ENCODE measurements at regions not wholly inside any gene's neighbourhood (a gene's known extent, or its start where the extent isn't known, plus 50 kb on each side); places are given as distances from the start of the nearest gene placed in this dataset.

DNA sequence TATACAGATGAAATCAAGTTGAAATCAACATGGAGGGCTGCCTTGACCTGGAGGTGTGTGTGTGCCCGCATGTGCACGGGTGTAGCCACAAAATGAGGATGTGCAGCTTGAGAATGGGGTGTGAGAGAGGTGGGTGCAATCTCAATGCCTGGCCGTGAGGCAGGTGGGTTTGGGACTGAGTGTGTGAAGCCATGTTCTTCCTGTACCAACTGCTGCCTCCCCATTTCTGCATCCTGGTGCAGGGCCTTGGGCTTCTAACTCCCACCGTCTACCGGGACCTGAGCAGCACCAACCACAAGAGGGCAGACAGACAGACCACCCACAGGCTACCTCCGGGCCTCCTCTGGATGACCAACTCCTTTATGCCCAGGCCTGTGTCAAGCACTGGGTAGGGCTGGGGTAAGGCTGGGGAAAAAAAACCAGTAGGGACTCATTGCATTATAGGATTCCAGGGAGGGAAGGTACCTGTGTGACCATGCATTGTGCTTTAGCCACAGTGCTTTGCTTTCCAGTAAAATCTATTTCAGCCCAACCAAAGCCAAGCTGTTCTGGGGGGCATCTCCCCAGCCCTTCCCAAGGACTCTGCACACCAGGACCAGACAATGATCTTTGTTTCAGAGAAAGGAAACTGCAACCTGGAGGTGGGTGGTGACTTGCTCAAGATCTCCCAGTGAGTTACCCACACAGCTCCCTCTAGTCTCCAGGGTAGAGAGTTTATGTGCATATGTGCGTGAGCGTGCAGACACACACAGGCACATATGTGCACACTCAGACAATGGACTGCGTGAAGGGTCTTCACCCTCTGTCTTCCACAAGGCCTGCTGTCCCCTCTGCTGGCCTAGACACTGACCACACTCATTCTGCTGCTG, 162.2 kb upstream of the TLE3 start:
- peak; percentile 76 for ATAC-seq
- peak; percentile 10 to 45 (median 36) for DNase-seq (ENCODE audit: extremely low read depth in 1 of 4, low spot score in 3 of 4)
- H3K9me1 ChIP-seq (ENCODE audit: control insufficient read depth, insufficient read depth, low read length) = no peaks in the 10 kb centered on the region
- WGBS (ENCODE audit: insufficient coverage, low coverage, missing lambda C conversion rate) = 11% methylated on average over 9 of the region's 9 CpGs
- in situ Hi-C loops (cut with MboI) = no loop called here
- POLR2A ChIA-PET = interaction anchor here (2.0 kb wide), 1 partner anchor 8 kb away, joined by 6 read pairs; no protein-coding TSS in a partner anchor
- H3K79me2 ChIP-seq (ENCODE audit: control insufficient read depth, insufficient read depth, low read length) = no peaks in the 10 kb centered on the region
- CTCF ChIA-PET (ENCODE audit: low intra/inter-chr PET ratio) = no interaction called here
- BruUV-seq (replicated peaks) = no TSS peak
- peaks cover 6% of the 10 kb centered on the region; the same call in 1 of the 2 replicates for H4K20me1 ChIP-seq (replicated peaks; ENCODE audit: control insufficient read depth, insufficient read depth, low read length)
- H3K36me3 ChIP-seq (ENCODE audit: control insufficient read depth, insufficient read depth, low read length) = no peaks in the 10 kb centered on the region
- FAIRE-seq = no peak
- no peak overlapping the region for H2AFZ ChIP-seq (ENCODE audit: low read depth, low read length)
- peaks cover 5 to 8% of the 10 kb centered on the region in 2 experiments; a peak in 3 of 5 replicates for H3K4me1 ChIP-seq (replicated peaks in 1 of 2; ENCODE audit: control insufficient read depth in 2 of 2, insufficient read depth in 2 of 2, low read length in 2 of 2)
- H3K4me3 ChIP-seq = no peak overlapping the region
- no peaks in the 10 kb centered on the region for H3K9me3 ChIP-seq (replicated peaks; ENCODE audit: control insufficient read depth, insufficient read depth, low read depth, low read length)
- no peak overlapping the region for H3K9ac ChIP-seq (ENCODE audit: insufficient read depth in 1 of 2, low read depth in 2 of 2, low read length in 2 of 2)
- TF ChIP-seq SMC3 (conservative IDR thresholded peaks at IDR 0.05; ENCODE audit: insufficient read depth, low read depth, low read length) (0 out of 2 replicates have a peak, but pooled peaks have one; percentile 21), CTCFL (IDR thresholded peaks at IDR 0.05; ENCODE audit: borderline replicate concordance, insufficient read depth, low read depth, low read length, poor library complexity, severe bottlenecking) (peak; percentile 20), YBX1 (IDR thresholded peaks at IDR 0.05) (no peak), GABPB1 (CRISPR knock-in tag; IDR thresholded peaks at IDR 0.05) (no peak), CTCF (IDR thresholded peaks at IDR 0.05 in 2 of 3, conservative IDR thresholded peaks at IDR 0.05 in 1 of 3; ENCODE audit: insufficient read depth in 2 of 3, low read depth in 1 of 3, low read length in 3 of 3) (peak; percentile 15 to 21 (median 16); a peak in 1 of 6 replicates)
- no peak overlapping the region for H3K27ac ChIP-seq (ENCODE audit: extremely low read depth, low read depth, low read length)
- H3K27me3 ChIP-seq (ENCODE audit: control insufficient read depth in 2 of 2, insufficient read depth in 2 of 2, low read length in 2 of 2) = peaks cover 6 to 29% of the 10 kb centered on the region in 2 experiments; a peak in 4 of 5 replicates
- intact Hi-C loops (cut with micrococcal nuclease) = loop anchor here (10.0 kb wide), 1 partner anchor 225 kb away; no protein-coding TSS in a partner anchor
- no peak overlapping the region for H3K4me2 ChIP-seq (ENCODE audit: insufficient read depth, low read length)
